ENCODE measurements at regions not wholly inside any gene's neighbourhood (a gene's known extent, or its start where the extent isn't known, plus 50 kb on each side); places are given as distances from the start of the nearest gene placed in this dataset.

- no peak overlapping the region for H3K9ac ChIP-seq (ENCODE audit: low read length)
- DNase-seq (ENCODE audit: low read depth): no peak
Observed at GRCh38 chr14:40271480-40271879, 839.2 kb upstream of the FBXO33 start.

DNA sequence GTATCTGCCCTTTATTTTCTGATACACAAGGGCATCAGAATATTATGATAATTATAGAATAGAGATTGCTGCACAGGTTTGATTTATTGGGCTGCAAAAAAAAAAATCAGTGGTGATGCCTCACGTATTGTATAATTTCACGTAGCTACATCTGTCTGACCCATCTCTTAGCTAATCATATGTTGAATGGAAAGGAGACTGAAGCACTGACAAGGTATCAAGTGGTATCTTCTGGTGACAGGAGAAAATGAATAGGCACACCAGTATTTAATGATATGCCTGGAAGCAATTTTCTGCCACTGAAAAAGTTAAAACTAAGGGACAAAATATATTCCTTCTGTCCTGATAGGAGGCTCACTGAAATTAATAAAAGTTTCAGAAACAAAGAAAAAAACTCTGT lies 837.2 kb upstream of the FBXO33 start:
- no peak overlapping the region for H3K9ac ChIP-seq (ENCODE audit: low read length)

More at GRCh38 chr14:40271480-40271879, 839.2 kb upstream of the FBXO33 start:
- no peaks in the 10 kb centered on the region for H3K27me3 ChIP-seq (replicated peaks; ENCODE audit: control insufficient read depth, insufficient read depth, low read length)
- H3K36me3 ChIP-seq (ENCODE audit: control insufficient read depth, insufficient read depth, low read length, severe bottlenecking): no peaks in the 10 kb centered on the region
- H3K4me3 ChIP-seq (ENCODE audit: low read length): no peak overlapping the region
- no peaks in the 10 kb centered on the region for H3K9me3 ChIP-seq (ENCODE audit: control insufficient read depth, low read length)
- H3K4me1 ChIP-seq (ENCODE audit: control insufficient read depth, insufficient read depth, low read length): no peaks in the 10 kb centered on the region

DNA sequence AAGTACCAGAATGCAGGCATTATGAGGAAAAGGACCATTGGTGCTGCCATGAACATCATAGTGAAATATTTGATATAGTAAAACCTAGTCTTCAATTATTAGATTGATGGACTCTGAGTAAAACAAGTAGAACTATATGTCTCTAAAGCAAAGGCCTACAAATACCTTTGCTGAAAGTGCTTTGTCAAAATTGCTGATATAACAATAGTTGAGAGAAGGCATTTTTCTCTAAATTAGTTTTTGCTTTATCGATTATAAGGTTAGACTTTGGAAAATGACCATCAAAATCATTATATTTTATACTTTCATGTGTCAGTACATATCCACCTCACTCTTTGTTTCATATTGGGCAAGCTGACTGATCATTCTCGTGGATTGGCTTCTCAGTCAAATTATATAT lies 836.0 kb upstream of the FBXO33 start:
- H3K4me3 ChIP-seq (ENCODE audit: low read length): no peak overlapping the region
- H3K4me1 ChIP-seq (ENCODE audit: control insufficient read depth, insufficient read depth, low read length): no peaks in the 10 kb centered on the region
- H3K9ac ChIP-seq (ENCODE audit: low read length): no peak overlapping the region
- no peaks in the 10 kb centered on the region for H3K36me3 ChIP-seq (ENCODE audit: control insufficient read depth, insufficient read depth, low read length, severe bottlenecking)
- no peaks in the 10 kb centered on the region for H3K27me3 ChIP-seq (replicated peaks; ENCODE audit: control insufficient read depth, insufficient read depth, low read length)
- no peaks in the 10 kb centered on the region for H3K9me3 ChIP-seq (ENCODE audit: control insufficient read depth, low read length)
- no peak for DNase-seq (ENCODE audit: low read depth)

More for the DNA sequence above, 837.2 kb upstream of the FBXO33 start:
- Histone ChIP-seq H3K4me1 (ENCODE audit: control insufficient read depth, insufficient read depth, low read length) (no peaks in the 10 kb centered on the region), H3K9me3 (ENCODE audit: control insufficient read depth, low read length) (no peaks in the 10 kb centered on the region), H3K4me3 (ENCODE audit: low read length) (no peak overlapping the region), H3K27me3 (replicated peaks; ENCODE audit: control insufficient read depth, insufficient read depth, low read length) (no peaks in the 10 kb centered on the region), H3K36me3 (ENCODE audit: control insufficient read depth, insufficient read depth, low read length, severe bottlenecking) (no peaks in the 10 kb centered on the region)
- DNase-seq (ENCODE audit: low read depth): no peak

- H3K9me3 ChIP-seq (ENCODE audit: control insufficient read depth, low read length): no peaks in the 10 kb centered on the region
- H3K27me3 ChIP-seq (replicated peaks; ENCODE audit: control insufficient read depth, insufficient read depth, low read length): no peaks in the 10 kb centered on the region
- H3K9ac ChIP-seq (ENCODE audit: low read length): no peak overlapping the region
- H3K4me1 ChIP-seq (ENCODE audit: control insufficient read depth, insufficient read depth, low read length): no peaks in the 10 kb centered on the region
- no peaks in the 10 kb centered on the region for H3K36me3 ChIP-seq (ENCODE audit: control insufficient read depth, insufficient read depth, low read length, severe bottlenecking)
- no peak overlapping the region for H3K4me3 ChIP-seq (ENCODE audit: low read length)
- DNase-seq (ENCODE audit: low read depth): no peak
Observed at GRCh38 chr14:40265096-40265495, 832.9 kb upstream of the FBXO33 start.

DNA sequence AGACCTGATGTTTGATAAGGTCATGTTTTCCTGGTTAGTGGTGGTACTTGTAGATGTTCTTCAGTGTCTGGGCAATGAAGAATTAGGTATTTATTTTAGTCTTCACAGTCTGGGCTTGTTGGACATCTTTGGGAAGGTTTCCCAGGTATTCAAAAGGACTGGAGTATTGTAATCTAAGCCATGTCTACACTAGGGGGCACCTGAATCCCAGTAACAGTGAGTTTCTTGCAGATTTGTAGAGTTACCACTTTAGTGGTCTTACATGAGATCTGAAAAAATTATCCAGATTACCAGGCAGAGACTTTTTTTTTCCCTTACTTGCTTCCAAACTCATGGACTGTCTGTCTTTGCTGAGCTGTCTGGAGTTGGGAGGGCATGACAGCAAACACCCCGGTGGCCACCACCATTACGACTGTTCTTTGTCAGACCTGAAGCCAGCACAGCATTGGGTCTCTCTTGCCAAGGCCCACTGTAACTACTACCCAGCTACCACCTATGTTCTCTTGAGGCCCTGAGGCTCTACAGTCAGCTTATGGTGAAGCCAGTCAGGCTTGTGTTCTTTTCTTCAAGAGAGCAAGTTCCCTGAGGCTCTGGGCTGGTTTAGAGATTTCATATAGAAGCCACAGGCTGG lies 820.7 kb upstream of the FBXO33 start:
- Histone ChIP-seq H3K4me1 (ENCODE audit: control insufficient read depth, insufficient read depth, low read length) (no peaks in the 10 kb centered on the region), H3K36me3 (ENCODE audit: control insufficient read depth, insufficient read depth, low read length, severe bottlenecking) (no peaks in the 10 kb centered on the region), H3K27me3 (replicated peaks; ENCODE audit: control insufficient read depth, insufficient read depth, low read length) (no peaks in the 10 kb centered on the region), H3K9me3 (ENCODE audit: control insufficient read depth, low read length) (no peaks in the 10 kb centered on the region), H3K4me3 (ENCODE audit: low read length) (no peak overlapping the region), H3K9ac (ENCODE audit: low read length) (no peak overlapping the region)
- DNase-seq (ENCODE audit: low read depth): no peak

DNA sequence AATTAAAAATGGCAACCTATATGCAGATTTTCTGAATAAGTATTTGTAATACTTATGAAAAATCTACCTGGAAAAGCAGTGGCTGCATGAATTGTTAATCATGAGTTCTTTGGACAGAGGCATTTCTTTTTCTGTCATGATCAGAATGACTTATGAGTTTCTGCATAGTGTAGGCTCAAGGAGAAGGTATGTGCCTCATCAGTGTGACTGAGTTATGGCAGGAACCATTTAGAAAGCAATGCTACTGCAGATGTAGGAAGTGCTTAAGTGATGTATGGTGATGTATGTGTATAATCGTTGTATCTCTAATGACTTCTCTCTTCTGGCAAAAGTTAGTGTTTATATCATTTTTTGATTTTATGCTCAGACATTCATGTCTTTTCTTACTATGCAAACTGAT lies 816.4 kb upstream of the FBXO33 start:
- H3K4me3 ChIP-seq (ENCODE audit: low read length): no peak overlapping the region
- no peak overlapping the region for H3K9ac ChIP-seq (ENCODE audit: low read length)
- H3K9me3 ChIP-seq (ENCODE audit: control insufficient read depth, low read length): no peaks in the 10 kb centered on the region
- H3K27me3 ChIP-seq (replicated peaks; ENCODE audit: control insufficient read depth, insufficient read depth, low read length): no peaks in the 10 kb centered on the region
- DNase-seq (ENCODE audit: low read depth): no peak
- H3K36me3 ChIP-seq (ENCODE audit: control insufficient read depth, insufficient read depth, low read length, severe bottlenecking): no peaks in the 10 kb centered on the region
- H3K4me1 ChIP-seq (ENCODE audit: control insufficient read depth, insufficient read depth, low read length): no peaks in the 10 kb centered on the region

GRCh38 chr14:40240245-40240859 lies 808.1 kb upstream of the FBXO33 start:
- Histone ChIP-seq H3K36me3 (ENCODE audit: control insufficient read depth, insufficient read depth, low read length, severe bottlenecking) (no peaks in the 10 kb centered on the region), H3K9ac (ENCODE audit: low read length) (no peak overlapping the region), H3K27me3 (replicated peaks; ENCODE audit: control insufficient read depth, insufficient read depth, low read length) (no peaks in the 10 kb centered on the region), H3K9me3 (ENCODE audit: control insufficient read depth, low read length) (peaks cover 4% of the 10 kb centered on the region), H3K4me3 (ENCODE audit: low read length) (no peak overlapping the region), H3K4me1 (ENCODE audit: control insufficient read depth, insufficient read depth, low read length) (no peaks in the 10 kb centered on the region)
- no peak for DNase-seq (ENCODE audit: low read depth)

DNA sequence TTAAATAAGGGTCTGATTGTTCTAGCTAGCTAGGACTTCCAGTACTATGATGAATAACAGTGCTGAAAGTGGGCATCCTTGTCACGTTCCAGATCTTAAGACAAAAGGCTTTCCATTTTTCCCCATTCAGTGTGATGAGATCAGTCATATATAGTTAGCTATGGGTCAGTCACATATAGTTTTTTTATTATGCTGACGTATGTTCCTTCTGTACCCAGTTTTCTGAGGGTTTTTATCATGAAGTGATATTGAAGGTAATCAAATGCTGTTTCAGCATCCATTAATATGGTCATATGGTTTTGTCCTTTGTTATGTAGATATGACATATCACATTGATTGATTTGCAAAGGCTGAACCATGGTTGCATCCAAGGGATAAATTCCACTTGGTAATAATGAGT lies 800.1 kb upstream of the FBXO33 start:
- Histone ChIP-seq H3K9me3 (ENCODE audit: control insufficient read depth, low read length) (peaks cover 21% of the 10 kb centered on the region), H3K4me1 (ENCODE audit: control insufficient read depth, insufficient read depth, low read length) (no peaks in the 10 kb centered on the region), H3K27me3 (replicated peaks; ENCODE audit: control insufficient read depth, insufficient read depth, low read length) (no peaks in the 10 kb centered on the region), H3K36me3 (ENCODE audit: control insufficient read depth, insufficient read depth, low read length, severe bottlenecking) (no peaks in the 10 kb centered on the region), H3K4me3 (ENCODE audit: low read length) (no peak overlapping the region), H3K9ac (ENCODE audit: low read length) (no peak overlapping the region)
- DNase-seq (ENCODE audit: low read depth): no peak

- no peak for DNase-seq (ENCODE audit: low read depth)
- Histone ChIP-seq H3K4me1 (ENCODE audit: control insufficient read depth, insufficient read depth, low read length) (no peaks in the 10 kb centered on the region), H3K36me3 (ENCODE audit: control insufficient read depth, insufficient read depth, low read length, severe bottlenecking) (no peaks in the 10 kb centered on the region), H3K9ac (ENCODE audit: low read length) (no peak overlapping the region), H3K4me3 (ENCODE audit: low read length) (no peak overlapping the region), H3K9me3 (ENCODE audit: control insufficient read depth, low read length) (peaks cover 11% of the 10 kb centered on the region), H3K27me3 (replicated peaks; ENCODE audit: control insufficient read depth, insufficient read depth, low read length) (no peaks in the 10 kb centered on the region)
Observed at GRCh38 chr14:40229676-40230075, 797.4 kb upstream of the FBXO33 start.

DNA sequence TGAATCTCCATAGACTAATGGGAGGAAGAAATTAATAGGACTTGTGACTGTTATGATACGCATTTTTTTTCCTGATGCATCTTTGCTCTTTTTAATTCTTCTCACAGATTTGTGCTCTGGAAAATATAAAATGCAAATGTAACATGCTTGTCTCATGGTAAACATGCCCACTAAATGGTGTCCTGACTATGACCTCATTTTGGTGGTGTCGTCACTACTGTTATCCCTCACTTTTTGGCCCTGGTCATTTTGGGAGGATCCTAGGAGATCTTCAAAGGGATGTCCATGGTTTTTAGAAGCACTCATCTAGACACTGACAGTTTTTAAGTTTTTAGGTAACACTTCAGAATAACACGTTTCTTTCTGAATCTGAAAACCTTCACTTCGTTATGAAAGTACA lies 790.8 kb upstream of the FBXO33 start:
- DNase-seq (ENCODE audit: low read depth): no peak
- Histone ChIP-seq H3K9me3 (ENCODE audit: control insufficient read depth, low read length) (no peaks in the 10 kb centered on the region), H3K36me3 (ENCODE audit: control insufficient read depth, insufficient read depth, low read length, severe bottlenecking) (no peaks in the 10 kb centered on the region), H3K4me1 (ENCODE audit: control insufficient read depth, insufficient read depth, low read length) (no peaks in the 10 kb centered on the region), H3K9ac (ENCODE audit: low read length) (no peak overlapping the region), H3K27me3 (replicated peaks; ENCODE audit: control insufficient read depth, insufficient read depth, low read length) (no peaks in the 10 kb centered on the region), H3K4me3 (ENCODE audit: low read length) (no peak overlapping the region)

- no peak overlapping the region for H3K4me3 ChIP-seq (ENCODE audit: low read length)
- H3K27me3 ChIP-seq (replicated peaks; ENCODE audit: control insufficient read depth, insufficient read depth, low read length): no peaks in the 10 kb centered on the region
- H3K36me3 ChIP-seq (ENCODE audit: control insufficient read depth, insufficient read depth, low read length, severe bottlenecking): no peaks in the 10 kb centered on the region
- H3K9me3 ChIP-seq (ENCODE audit: control insufficient read depth, low read length): no peaks in the 10 kb centered on the region
- H3K9ac ChIP-seq (ENCODE audit: low read length): no peak overlapping the region
- H3K4me1 ChIP-seq (ENCODE audit: control insufficient read depth, insufficient read depth, low read length): no peaks in the 10 kb centered on the region
- no peak for DNase-seq (ENCODE audit: low read depth)
Observed at GRCh38 chr14:40221428-40221827, 789.2 kb upstream of the FBXO33 start.

DNA sequence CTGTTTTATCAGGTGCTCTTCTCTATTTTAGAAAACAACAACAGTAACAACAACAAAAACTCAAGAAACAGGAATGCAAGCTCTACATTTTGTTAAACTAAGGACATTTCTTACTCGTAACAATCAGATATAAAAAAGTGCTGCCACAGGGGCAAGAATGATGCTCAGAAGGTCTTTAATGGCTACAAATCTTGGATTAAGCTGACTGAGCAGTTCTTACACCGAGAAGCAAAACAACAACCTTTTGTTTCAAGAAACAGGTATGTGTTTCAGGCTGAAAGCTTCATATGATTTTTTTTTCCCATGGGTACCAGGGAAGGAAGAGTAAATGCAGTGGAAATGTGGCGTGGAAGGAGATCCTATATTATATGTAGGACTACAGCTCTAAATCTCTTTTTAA lies 786.8 kb upstream of the FBXO33 start:
- H3K36me3 ChIP-seq (ENCODE audit: control insufficient read depth, insufficient read depth, low read length, severe bottlenecking): no peaks in the 10 kb centered on the region
- DNase-seq (ENCODE audit: low read depth): no peak
- no peaks in the 10 kb centered on the region for H3K9me3 ChIP-seq (ENCODE audit: control insufficient read depth, low read length)
- H3K4me1 ChIP-seq (ENCODE audit: control insufficient read depth, insufficient read depth, low read length): no peaks in the 10 kb centered on the region
- H3K27me3 ChIP-seq (replicated peaks; ENCODE audit: control insufficient read depth, insufficient read depth, low read length): no peaks in the 10 kb centered on the region
- H3K4me3 ChIP-seq (ENCODE audit: low read length): no peak overlapping the region
- H3K9ac ChIP-seq (ENCODE audit: low read length): no peak overlapping the region

Data from adipocyte (in vitro differentiated cells).